B cell (primary cell): ENCODE measurements at regions not wholly inside any gene's neighbourhood (a gene's known extent, or its start where the extent isn't known, plus 50 kb on each side); places are given as distances from the start of the nearest gene placed in this dataset.

ENCODE experiments used
- EZH2 ChIP-seq: IDR thresholded peaks from 2 replicates; pipeline ENCODE4 v1.6.1; 2012; ENCODE audit warnings: borderline replicate concordance, low read depth, mild to moderate bottlenecking, moderate library complexity, low read length; ENCODE audit not compliant: insufficient read depth, poor library complexity, severe bottlenecking
- TF ChIP-seq, protein P1 (sequence below): fragments of 200-600 bp; IDR thresholded peaks from one replicate; pipeline ENCODE4 v1.8.0; 2022; ENCODE audit warnings: antibody characterized with exemption, mild to moderate bottlenecking

DNA sequence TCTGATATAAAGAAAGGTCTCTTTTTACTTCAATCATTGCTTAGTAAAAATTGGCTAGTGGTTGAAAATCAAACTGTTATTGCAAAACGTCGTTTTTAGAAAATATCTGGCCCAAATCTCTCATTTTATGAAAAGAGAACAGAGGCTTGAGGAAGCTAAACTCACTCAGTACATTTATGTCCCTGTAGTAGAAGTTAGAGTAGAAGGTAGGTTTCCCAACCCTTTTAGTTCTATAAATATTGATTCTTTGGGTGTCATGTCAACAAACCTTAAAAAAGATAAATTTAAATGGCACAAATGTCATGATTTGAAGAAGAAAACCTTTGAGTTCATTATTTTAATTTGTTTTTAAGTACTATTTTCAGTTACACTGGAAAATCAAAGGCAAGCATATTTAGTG, 722.3 kb upstream of the NECTIN3 start:
- no peak for TF ChIP-seq EZH2
- TF ChIP-seq, protein P1, sequence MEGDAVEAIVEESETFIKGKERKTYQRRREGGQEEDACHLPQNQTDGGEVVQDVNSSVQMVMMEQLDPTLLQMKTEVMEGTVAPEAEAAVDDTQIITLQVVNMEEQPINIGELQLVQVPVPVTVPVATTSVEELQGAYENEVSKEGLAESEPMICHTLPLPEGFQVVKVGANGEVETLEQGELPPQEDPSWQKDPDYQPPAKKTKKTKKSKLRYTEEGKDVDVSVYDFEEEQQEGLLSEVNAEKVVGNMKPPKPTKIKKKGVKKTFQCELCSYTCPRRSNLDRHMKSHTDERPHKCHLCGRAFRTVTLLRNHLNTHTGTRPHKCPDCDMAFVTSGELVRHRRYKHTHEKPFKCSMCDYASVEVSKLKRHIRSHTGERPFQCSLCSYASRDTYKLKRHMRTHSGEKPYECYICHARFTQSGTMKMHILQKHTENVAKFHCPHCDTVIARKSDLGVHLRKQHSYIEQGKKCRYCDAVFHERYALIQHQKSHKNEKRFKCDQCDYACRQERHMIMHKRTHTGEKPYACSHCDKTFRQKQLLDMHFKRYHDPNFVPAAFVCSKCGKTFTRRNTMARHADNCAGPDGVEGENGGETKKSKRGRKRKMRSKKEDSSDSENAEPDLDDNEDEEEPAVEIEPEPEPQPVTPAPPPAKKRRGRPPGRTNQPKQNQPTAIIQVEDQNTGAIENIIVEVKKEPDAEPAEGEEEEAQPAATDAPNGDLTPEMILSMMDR = no peak
